GM12878 (cell line): ENCODE measurements at regions not wholly inside any gene's neighbourhood (a gene's known extent, or its start where the extent isn't known, plus 50 kb on each side); places are given as distances from the start of the nearest gene placed in this dataset.

Experiments used
- ATAC-seq: fragments of 200-7000 bp; cut with Tn5 transposase; 3 replicates; pipeline ENCODE4 v1.9.1; 2020; ENCODE audit warnings: mild to moderate bottlenecking, moderate library complexity
- BruUV-seq: library from RNA; stranded (reverse); fragments of 400-500 nt; replicated peaks from 2 replicates; lab custom pipeline; 2021; lab: Mats Ljungman, UMichigan
- CTCF ChIA-PET: fragments of 300-600 bp; sonication (Branson Sonifier 250); formaldehyde crosslinking; extraction: SDS; loops from one replicate; lab custom pipeline; 2021; ENCODE audit warnings: inconsistent platforms; lab: Yijun Ruan, JAX
- POLR2A ChIA-PET: fragments of 350-600 bp; formaldehyde crosslinking; extraction: SDS; loops from one replicate; lab custom pipeline; 2021; ENCODE audit warnings: inconsistent platforms; lab: Charles Lee
- RAD21 ChIA-PET: fragments of 300-600 bp; sonication (Branson Sonifier 250); formaldehyde crosslinking; loops from one replicate; lab custom pipeline; 2023; ENCODE audit warnings: antibody characterized with exemption; ENCODE audit not compliant: unreplicated experiment; lab: Charles Lee
- SMC1A ChIA-PET: fragments of 300-600 bp; sonication (Branson Sonifier 250); formaldehyde crosslinking; loops from one replicate; lab custom pipeline; 2023; ENCODE audit not compliant: unreplicated experiment, uncharacterized antibody; lab: Charles Lee
- DNase-seq: peaks from one replicate; pipeline ENCODE4 v3.0.0-alpha.2; 2011; ENCODE audit warnings: low read depth, low spot score
- FAIRE-seq: peaks from 3 replicates; lab custom pipeline; 2011; peaks lifted over from hg19 to GRCh38; lab: Jason Lieb, UNC
- H2AFZ ChIP-seq: 2 replicates; pipeline ENCODE4 v1.6.0; 2011; ENCODE audit warnings: low read depth, low read length, control low read depth; ENCODE audit not compliant: control insufficient read depth
- H3K27ac ChIP-seq: 2 replicates; pipeline ENCODE4 v1.5.1; 2011; ENCODE audit warnings: control low read depth; ENCODE audit not compliant: control insufficient read depth, insufficient read depth
- H3K27me3 ChIP-seq, 2 experiments: replicated peaks in 1 of 2; 2 replicates each; pipeline versions ENCODE4 v1.6.0 to v1.6.1; 2011; ENCODE audit warnings: low read length in 1 of 2; ENCODE audit not compliant: control insufficient read depth in 2 of 2, insufficient read depth in 2 of 2
- H3K36me3 ChIP-seq, 2 experiments: 2 replicates each; pipeline ENCODE4 v1.5.1; 2011; ENCODE audit warnings: low read length in 1 of 2; ENCODE audit not compliant: control insufficient read depth in 2 of 2, insufficient read depth in 2 of 2
- H3K4me1 ChIP-seq: 2 replicates; pipeline ENCODE4 v1.6.1; 2011; ENCODE audit warnings: mild to moderate bottlenecking, low read length, moderate library complexity, mixed read lengths; ENCODE audit not compliant: control insufficient read depth, insufficient read depth
- H3K4me2 ChIP-seq: 2 replicates; pipeline ENCODE4 v1.6.0; 2011; ENCODE audit warnings: control low read depth; ENCODE audit not compliant: control insufficient read depth, insufficient read depth
- H3K4me3 ChIP-seq: fragments of 200-600 bp; sonication (generic); 2 replicates; pipeline ENCODE4 v1.5.1; 2016
- H3K79me2 ChIP-seq: 2 replicates; pipeline ENCODE4 v1.6.0; 2011; ENCODE audit warnings: low read length; ENCODE audit not compliant: control insufficient read depth, insufficient read depth
- H3K9ac ChIP-seq: 2 replicates; pipeline ENCODE4 v1.8.0; 2011; ENCODE audit warnings: low read length, control low read depth, mixed read lengths; ENCODE audit not compliant: control insufficient read depth, insufficient read depth
- H3K9me3 ChIP-seq: replicated peaks from 3 replicates; pipeline ENCODE4 v1.5.1; 2011; ENCODE audit warnings: mild to moderate bottlenecking, low read length; ENCODE audit not compliant: control insufficient read depth, insufficient read depth
- H4K20me1 ChIP-seq: 2 replicates; pipeline ENCODE4 v1.6.0; 2011; ENCODE audit not compliant: control insufficient read depth, insufficient read depth
- EP300 ChIP-seq, 2 experiments: fragments of 150-350 bp in 1 of 2; IDR thresholded peaks; 2 replicates each; pipeline ENCODE4 v1.6.1; 2011 to 2012; ENCODE audit warnings: low read depth in 2 of 2, low read length in 2 of 2, borderline replicate concordance in 1 of 2, improper control_type of control experiment in 1 of 2, inconsistent platforms in 1 of 2; ENCODE audit not compliant: control insufficient read depth in 1 of 2
- ESRRA ChIP-seq: IDR thresholded peaks from 2 replicates; pipeline ENCODE4 v1.6.1; 2012; ENCODE audit warnings: mild to moderate bottlenecking, low read length, improper control_type of control experiment
- EZH2 ChIP-seq: IDR thresholded peaks from 2 replicates; pipeline ENCODE4 v1.6.1; 2012; ENCODE audit warnings: low read depth, mild to moderate bottlenecking, control low read depth, inconsistent platforms, low read length, borderline replicate concordance; ENCODE audit not compliant: control insufficient read depth
- HDGF ChIP-seq: fragments of 450-650 bp; IDR thresholded peaks from 2 replicates; pipeline ENCODE4 v1.6.1; 2016; ENCODE audit warnings: antibody characterized with exemption
- KDM1A ChIP-seq: fragments of 200-600 bp; sonication (generic); IDR thresholded peaks from 2 replicates; pipeline ENCODE4 v1.6.1; 2016; ENCODE audit warnings: borderline replicate concordance
- RB1 ChIP-seq: fragments of 450-650 bp; formaldehyde crosslinking; IDR thresholded peaks from 2 replicates; pipeline ENCODE4 v1.6.1; 2017; ENCODE audit warnings: mild to moderate bottlenecking, borderline replicate concordance
- RBBP5 ChIP-seq: fragments of 200-600 bp; sonication (generic); conservative IDR thresholded peaks from 2 replicates; pipeline ENCODE4 v1.6.1; 2016
- RELA ChIP-seq: fragments of 450-650 bp; IDR thresholded peaks from 2 replicates; pipeline ENCODE4 v1.8.0; 2014; ENCODE audit warnings: borderline replicate concordance; ENCODE audit not compliant: partially characterized antibody
- SMC3 ChIP-seq: IDR thresholded peaks from 2 replicates; pipeline ENCODE4 v1.6.1; 2011; ENCODE audit warnings: low read length, improper control_type of control experiment, borderline replicate concordance
- SREBF1 ChIP-seq: IDR thresholded peaks from 2 replicates; pipeline ENCODE4 v1.6.1; 2012; ENCODE audit warnings: mild to moderate bottlenecking, low read length
- WGBS: methylation state at CpG from one replicate; pipeline ENCODE4 v1.1.6; 2016; ENCODE audit warnings: low lambda C conversion rate; ENCODE audit not compliant: insufficient replicate concordance, insufficient coverage; ENCODE audit errors: missing lambda C conversion rate; 5-methylcytosine and 5-hydroxymethylcytosine counted together
- in situ Hi-C: fragments of 300-500 bp; cut with MboI; formaldehyde crosslinking; loops from 9 replicates; pipeline ENCODE4 v1.14.3; 2018; ENCODE audit warnings: mixed read lengths
- intact Hi-C: fragments of 100-400 bp; cut with micrococcal nuclease; formaldehyde crosslinking; loops from one replicate; pipeline ENCODE4 v1.14.2; 2022; ENCODE audit not compliant: unreplicated experiment

DNA sequence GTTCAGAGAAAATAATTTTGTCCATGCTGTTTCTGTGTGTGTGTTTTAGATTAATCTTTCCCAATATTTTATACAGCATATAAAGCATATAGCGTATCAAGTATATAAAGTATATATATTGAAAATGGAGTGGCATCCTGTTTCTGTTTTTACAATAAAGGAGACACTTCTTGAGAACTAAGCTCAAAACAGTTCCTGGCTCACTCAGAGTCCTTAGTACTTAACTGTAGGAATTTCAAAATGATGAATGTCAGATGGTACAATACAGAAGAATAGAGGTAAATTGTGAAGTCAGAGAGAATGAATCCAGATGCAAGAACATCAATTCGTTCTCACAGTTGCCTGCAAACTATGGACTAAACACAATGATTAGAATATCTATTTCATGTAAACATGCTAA lies 68.7 kb upstream of the TAS2R1 start:
- Histone ChIP-seq H3K9ac (no peak overlapping the region), H3K79me2 (no peaks in the 10 kb centered on the region), H3K27ac (no peak overlapping the region), H3K27me3 (no peaks in the 10 kb centered on the region), H2AFZ (no peak overlapping the region), H3K4me1 (no peaks in the 10 kb centered on the region), H3K9me3 (no peaks in the 10 kb centered on the region), H4K20me1 (no peaks in the 10 kb centered on the region), H3K36me3 (no peaks in the 10 kb centered on the region), H3K4me2 (no peak overlapping the region), H3K4me3 (no peak overlapping the region)
- POLR2A ChIA-PET: no interaction called here
- CTCF ChIA-PET: no interaction called here
- no peak for FAIRE-seq
- SMC1A ChIA-PET: no interaction called here
- in situ Hi-C loops: no loop called here
- intact Hi-C loops: no loop called here
- 32% methylated on average over 2 of the region's 2 CpGs for WGBS
- BruUV-seq: no TSS peak
- no peak for TF ChIP-seq EP300 (IDR thresholded peaks at IDR 0.05; ENCODE audit: borderline replicate concordance in 1 of 2, control insufficient read depth in 1 of 2, low read depth in 2 of 2, low read length in 2 of 2)
- no peak for TF ChIP-seq HDGF
- TF ChIP-seq SMC3: no peak
- TF ChIP-seq KDM1A: no peak
- no peak for TF ChIP-seq ESRRA
- TF ChIP-seq RB1: no peak
- no peak for TF ChIP-seq SREBF1
- TF ChIP-seq RELA: no peak
- TF ChIP-seq EZH2: no peak
- no peak for TF ChIP-seq RBBP5
- no peak for DNase-seq
- RAD21 ChIA-PET: no interaction called here
- no peak for ATAC-seq
